ENCODE measurements at regions not wholly inside any gene's neighbourhood (a gene's known extent, or its start where the extent isn't known, plus 50 kb on each side); places are given as distances from the start of the nearest gene placed in this dataset.

GRCh38 chr15:69834267-69834666 lies 263.4 kb downstream of the TLE3 start:
- TF ChIP-seq CHD2 (IDR thresholded peaks at IDR 0.05; ENCODE audit: low read length, partially characterized antibody) (no peak), ZC3H11A (IDR thresholded peaks at IDR 0.05) (no peak), KDM1A (IDR thresholded peaks at IDR 0.05; ENCODE audit: low read depth) (no peak), MAX (IDR thresholded peaks at IDR 0.05) (no peak), ATOH8 (CRISPR knock-in tag; IDR thresholded peaks at IDR 0.05; ENCODE audit: low read depth) (no peak), SMC3 (IDR thresholded peaks at IDR 0.05) (no peak), RCOR1 (IDR thresholded peaks at IDR 0.05; ENCODE audit: low read depth, low read length) (no peak), EHMT2 (IDR thresholded peaks at IDR 0.05; ENCODE audit: low read depth) (no peak), HDAC2 (IDR thresholded peaks at IDR 0.05) (no peak), CHD4 (IDR thresholded peaks at IDR 0.05; ENCODE audit: borderline replicate concordance) (no peak), CEBPB (IDR thresholded peaks at IDR 0.05) (no peak)
- TF ChIP-seq, protein P1, sequence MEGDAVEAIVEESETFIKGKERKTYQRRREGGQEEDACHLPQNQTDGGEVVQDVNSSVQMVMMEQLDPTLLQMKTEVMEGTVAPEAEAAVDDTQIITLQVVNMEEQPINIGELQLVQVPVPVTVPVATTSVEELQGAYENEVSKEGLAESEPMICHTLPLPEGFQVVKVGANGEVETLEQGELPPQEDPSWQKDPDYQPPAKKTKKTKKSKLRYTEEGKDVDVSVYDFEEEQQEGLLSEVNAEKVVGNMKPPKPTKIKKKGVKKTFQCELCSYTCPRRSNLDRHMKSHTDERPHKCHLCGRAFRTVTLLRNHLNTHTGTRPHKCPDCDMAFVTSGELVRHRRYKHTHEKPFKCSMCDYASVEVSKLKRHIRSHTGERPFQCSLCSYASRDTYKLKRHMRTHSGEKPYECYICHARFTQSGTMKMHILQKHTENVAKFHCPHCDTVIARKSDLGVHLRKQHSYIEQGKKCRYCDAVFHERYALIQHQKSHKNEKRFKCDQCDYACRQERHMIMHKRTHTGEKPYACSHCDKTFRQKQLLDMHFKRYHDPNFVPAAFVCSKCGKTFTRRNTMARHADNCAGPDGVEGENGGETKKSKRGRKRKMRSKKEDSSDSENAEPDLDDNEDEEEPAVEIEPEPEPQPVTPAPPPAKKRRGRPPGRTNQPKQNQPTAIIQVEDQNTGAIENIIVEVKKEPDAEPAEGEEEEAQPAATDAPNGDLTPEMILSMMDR (IDR thresholded peaks at IDR 0.05) = no peak
